Trophoblast cell (in vitro differentiated cells and primary cell): ENCODE measurements at regions not wholly inside any gene's neighbourhood (a gene's known extent, or its start where the extent isn't known, plus 50 kb on each side); places are given as distances from the start of the nearest gene placed in this dataset.
"Not testable (repeated sequence)": the region's sequence is repeated elsewhere in the genome, so short reads cannot be mapped to it uniquely, and the experiment has no call there.

Experiments used
- DNase-seq, 2 donors: peaks; one replicate each; pipeline ENCODE4 v3.0.0-alpha.2; 2016
- H2AFZ ChIP-seq: 2 replicates; pipeline ENCODE4 v1.6.1; 2013; ENCODE audit warnings: low read length, moderate library complexity, mild to moderate bottlenecking; ENCODE audit not compliant: insufficient read depth, poor library complexity
- H2AK5ac ChIP-seq: 2 replicates; pipeline ENCODE4 v1.6.1; 2013; ENCODE audit warnings: mild to moderate bottlenecking, low read length
- H2BK120ac ChIP-seq: 2 replicates; pipeline ENCODE4 v1.6.1; 2013; ENCODE audit warnings: low read length, mild to moderate bottlenecking, moderate library complexity; ENCODE audit not compliant: insufficient read depth, poor library complexity
- H2BK12ac ChIP-seq: 2 replicates; pipeline ENCODE4 v1.6.1; 2013; ENCODE audit warnings: mild to moderate bottlenecking, low read length, moderate library complexity
- H2BK5ac ChIP-seq: 2 replicates; pipeline ENCODE4 v1.6.1; 2013; ENCODE audit warnings: low read length, low read depth, moderate library complexity, mild to moderate bottlenecking; ENCODE audit not compliant: poor library complexity
- H3K14ac ChIP-seq: 2 replicates; pipeline ENCODE4 v1.6.1; 2013; ENCODE audit warnings: mild to moderate bottlenecking, low read length
- H3K18ac ChIP-seq: 2 replicates; pipeline ENCODE4 v1.6.1; 2013; ENCODE audit warnings: mild to moderate bottlenecking, low read length
- H3K23ac ChIP-seq: 2 replicates; pipeline ENCODE4 v1.6.1; 2013; ENCODE audit warnings: low read length
- H3K27ac ChIP-seq: 2 replicates; pipeline ENCODE4 v1.5.1; 2013; ENCODE audit warnings: low read depth, mild to moderate bottlenecking, inconsistent platforms, low read length, moderate library complexity
- H3K27me3 ChIP-seq: 2 replicates; pipeline ENCODE4 v1.6.1; 2013; ENCODE audit warnings: inconsistent platforms, mild to moderate bottlenecking, low read length, moderate library complexity; ENCODE audit not compliant: insufficient read depth
- H3K36me3 ChIP-seq, 2 experiments: 1 replicate in 1 of 2; 2 replicates in 1 of 2; pipeline ENCODE4 v1.6.1; 2013; ENCODE audit warnings: low read length in 2 of 2, mild to moderate bottlenecking in 2 of 2, moderate library complexity in 1 of 2; ENCODE audit not compliant: insufficient read depth in 2 of 2, control insufficient read depth in 1 of 2
- H3K4ac ChIP-seq: 2 replicates; pipeline ENCODE4 v1.6.1; 2013; ENCODE audit warnings: low read depth, mild to moderate bottlenecking, low read length, moderate library complexity
- H3K4me1 ChIP-seq, 2 experiments: 1 replicate in 1 of 2; 2 replicates in 1 of 2; pipeline ENCODE4 v1.6.1; 2013; ENCODE audit warnings: low read length in 2 of 2, mild to moderate bottlenecking in 2 of 2, moderate library complexity in 1 of 2; ENCODE audit not compliant: insufficient read depth in 2 of 2, control insufficient read depth in 1 of 2
- H3K4me2 ChIP-seq: 2 replicates; pipeline ENCODE4 v1.6.1; 2013; ENCODE audit warnings: inconsistent platforms, mild to moderate bottlenecking, low read length, moderate library complexity
- H3K4me3 ChIP-seq: 2 replicates; pipeline ENCODE4 v1.5.1; 2013; ENCODE audit warnings: mild to moderate bottlenecking, low read depth, low read length, inconsistent platforms
- H3K79me1 ChIP-seq: one replicate; pipeline ENCODE4 v1.6.1; 2013; ENCODE audit warnings: low read length
- H3K79me2 ChIP-seq: 2 replicates; pipeline ENCODE4 v1.6.1; 2013; ENCODE audit warnings: low read length, mild to moderate bottlenecking; ENCODE audit not compliant: control insufficient read depth, insufficient read depth, poor library complexity
- H3K9ac ChIP-seq: 2 replicates; pipeline ENCODE4 v1.6.1; 2013; ENCODE audit warnings: mild to moderate bottlenecking, low read length
- H3K9me3 ChIP-seq: 2 replicates; pipeline ENCODE4 v1.6.1; 2013; ENCODE audit warnings: low read depth, mild to moderate bottlenecking, control low read depth, inconsistent platforms, low read length; ENCODE audit not compliant: insufficient read depth
- H4K12ac ChIP-seq: 2 replicates; pipeline ENCODE4 v1.6.1; 2013; ENCODE audit warnings: low read depth, mild to moderate bottlenecking, low read length, moderate library complexity
- H4K8ac ChIP-seq: 2 replicates; pipeline ENCODE4 v1.6.1; 2013; ENCODE audit warnings: low read depth, mild to moderate bottlenecking, low read length, moderate library complexity
- H4K91ac ChIP-seq: one replicate; pipeline ENCODE4 v1.6.1; 2013; ENCODE audit warnings: low read depth, mild to moderate bottlenecking, low read length, moderate library complexity
- WGBS: extraction: QIAGEN DNeasy Blood & Tissue Kit; methylation state at CpG from one replicate; pipeline ENCODE4 v1.1.7; 2013; ENCODE audit warnings: missing lambda C conversion rate; ENCODE audit not compliant: insufficient read length, insufficient coverage; ENCODE audit errors: extremely low coverage; 5-methylcytosine and 5-hydroxymethylcytosine counted together

GRCh38 chr2:3104958-3105813 is 272.4 kb downstream of the EIPR1 start:
- not testable (repeated sequence) for H3K18ac ChIP-seq, H4K8ac ChIP-seq, H3K36me3 ChIP-seq, H2BK120ac ChIP-seq, H2BK5ac ChIP-seq, H3K4me2 ChIP-seq, H3K27me3 ChIP-seq, H4K91ac ChIP-seq, H3K9me3 ChIP-seq, H2AFZ ChIP-seq, H3K79me2 ChIP-seq, H3K4me3 ChIP-seq, H3K79me1 ChIP-seq, H3K4ac ChIP-seq, H3K9ac ChIP-seq, H4K12ac ChIP-seq, H3K23ac ChIP-seq, H2BK12ac ChIP-seq, DNase-seq, H2AK5ac ChIP-seq, H3K4me1 ChIP-seq, H3K27ac ChIP-seq, H3K14ac ChIP-seq
- WGBS: no CpG with 5 or more reads among the region's 14 CpGs

GRCh38 chr2:3104261-3104660 is 273.4 kb downstream of the EIPR1 start:
- no peak overlapping the region for H4K91ac ChIP-seq
- H3K4me1 ChIP-seq: peaks cover 0 to 9% of the 10 kb centered on the region in 2 experiments
- no peak overlapping the region for H2BK120ac ChIP-seq
- H2AFZ ChIP-seq: no peak overlapping the region
- no peak overlapping the region for H3K9ac ChIP-seq
- no peak overlapping the region for H2AK5ac ChIP-seq
- no peaks in the 10 kb centered on the region for H3K79me2 ChIP-seq
- H3K27ac ChIP-seq: no peak overlapping the region
- H3K79me1 ChIP-seq: no peaks in the 10 kb centered on the region
- no peak overlapping the region for H4K12ac ChIP-seq
- DNase-seq: no peak
- H3K27me3 ChIP-seq: no peaks in the 10 kb centered on the region
- no peaks in the 10 kb centered on the region for H3K9me3 ChIP-seq
- H2BK12ac ChIP-seq: no peak overlapping the region
- no peak overlapping the region for H3K4me3 ChIP-seq
- no peaks in the 10 kb centered on the region for H3K36me3 ChIP-seq
- no CpG with 5 or more reads among the region's 11 CpGs for WGBS
- H3K14ac ChIP-seq: no peak overlapping the region
- no peak overlapping the region for H3K4ac ChIP-seq
- no peak overlapping the region for H2BK5ac ChIP-seq
- no peak overlapping the region for H3K18ac ChIP-seq
- no peak overlapping the region for H3K23ac ChIP-seq
- no peak overlapping the region for H4K8ac ChIP-seq
- H3K4me2 ChIP-seq: no peak overlapping the region

DNA sequence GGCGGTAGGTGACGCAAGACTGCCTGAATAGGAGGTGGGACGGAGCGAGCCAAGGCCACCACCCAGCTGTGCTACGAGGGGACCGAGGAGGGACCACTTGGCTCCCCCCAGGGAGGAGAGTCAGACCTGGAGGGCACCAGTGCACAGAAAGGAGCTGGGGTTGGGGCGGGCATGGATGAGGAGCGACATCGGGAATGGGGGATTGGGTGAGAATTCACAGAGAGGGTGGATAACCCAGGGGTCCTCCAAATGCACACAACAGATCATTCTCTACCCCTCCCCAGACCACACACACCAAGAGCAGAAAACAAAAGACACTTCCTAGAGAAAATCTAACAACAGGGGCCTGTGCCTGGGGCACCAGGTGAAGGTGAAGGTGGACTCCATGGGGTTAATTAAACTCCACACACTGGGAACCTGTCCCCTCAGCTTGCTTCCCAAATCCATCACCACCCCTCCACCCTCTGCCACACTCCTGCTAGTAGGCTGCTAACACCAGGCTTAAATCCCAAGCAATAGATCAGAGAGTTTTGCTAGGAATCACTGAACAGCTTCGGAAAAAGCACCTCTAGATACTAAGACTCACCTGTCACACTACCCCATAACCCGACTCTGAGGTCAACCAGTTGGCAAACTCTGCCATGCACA is 274.6 kb downstream of the EIPR1 start:
- Histone ChIP-seq H2AK5ac (no peak overlapping the region), H4K91ac (no peak overlapping the region), H3K14ac (no peak overlapping the region), H3K4me2 (no peak overlapping the region), H3K18ac (no peak overlapping the region), H2BK12ac (no peak overlapping the region), H3K27ac (no peak overlapping the region), H3K79me1 (no peaks in the 10 kb centered on the region), H3K9ac (no peak overlapping the region), H3K23ac (no peak overlapping the region), H2AFZ (no peak overlapping the region), H3K4ac (no peak overlapping the region), H2BK120ac (no peak overlapping the region), H3K4me3 (no peak overlapping the region), H4K12ac (no peak overlapping the region), H3K9me3 (no peaks in the 10 kb centered on the region), H3K4me1 (peaks cover 0 to 9% of the 10 kb centered on the region in 2 experiments), H3K36me3 (no peaks in the 10 kb centered on the region), H3K79me2 (no peaks in the 10 kb centered on the region), H4K8ac (no peak overlapping the region), H3K27me3 (no peaks in the 10 kb centered on the region), H2BK5ac (no peak overlapping the region)
- no peak for DNase-seq
- WGBS: no CpG with 5 or more reads among the region's 11 CpGs

- no peak overlapping the region for H3K27ac ChIP-seq
- H3K4me2 ChIP-seq: no peak overlapping the region
- no peaks in the 10 kb centered on the region for H3K36me3 ChIP-seq
- peaks cover 0 to 9% of the 10 kb centered on the region in 2 experiments for H3K4me1 ChIP-seq
- H2AK5ac ChIP-seq: no peak overlapping the region
- no peak overlapping the region for H2AFZ ChIP-seq
- no peaks in the 10 kb centered on the region for H3K79me2 ChIP-seq
- no peak overlapping the region for H3K4me3 ChIP-seq
- no peak overlapping the region for H3K4ac ChIP-seq
- WGBS: no CpG with 5 or more reads among the region's 30 CpGs
- no peak overlapping the region for H2BK5ac ChIP-seq
- no peak overlapping the region for H3K18ac ChIP-seq
- no peaks in the 10 kb centered on the region for H3K27me3 ChIP-seq
- no peak overlapping the region for H3K9ac ChIP-seq
- DNase-seq: no peak
- H3K14ac ChIP-seq: no peak overlapping the region
- H3K79me1 ChIP-seq: no peaks in the 10 kb centered on the region
- no peak overlapping the region for H4K8ac ChIP-seq
- H3K9me3 ChIP-seq: no peaks in the 10 kb centered on the region
- no peak overlapping the region for H3K23ac ChIP-seq
- no peak overlapping the region for H4K12ac ChIP-seq
- no peak overlapping the region for H2BK12ac ChIP-seq
- H4K91ac ChIP-seq: no peak overlapping the region
- H2BK120ac ChIP-seq: no peak overlapping the region
Observed at GRCh38 chr2:3102081-3102921, 275.3 kb downstream of the EIPR1 start.
